Lung (tissue), 11 donors: ENCODE measurements at regions not wholly inside any gene's neighbourhood (a gene's known extent, or its start where the extent isn't known, plus 50 kb on each side); places are given as distances from the start of the nearest gene placed in this dataset.

Experiments
- ATAC-seq: fragments of 200-7000 bp; cut with Tn5 transposase; one replicate; pipeline ENCODE4 v1.9.1; 2020; ENCODE audit warnings: moderate number of reproducible peaks; ENCODE audit not compliant: insufficient read depth, low FRiP score
- DNase-seq, 3 donors: peaks; one replicate each; pipeline ENCODE4 v3.0.0-alpha.2; 2013 to 2017
- H3K27ac ChIP-seq, 2 donors: one replicate each; pipeline ENCODE4 v1.5.1; 2013; ENCODE audit warnings: mild to moderate bottlenecking in 2 of 2, moderate library complexity in 2 of 2, control low read depth in 1 of 2, inconsistent platforms in 1 of 2, low read depth in 1 of 2, low read length in 1 of 2
- H3K27me3 ChIP-seq, 3 donors: one replicate each; pipeline ENCODE4 v1.5.1; 2013; ENCODE audit warnings: low read length in 2 of 3; ENCODE audit not compliant: control insufficient read depth in 3 of 3, insufficient read depth in 3 of 3
- H3K36me3 ChIP-seq, 4 donors: one replicate each; pipeline ENCODE4 v1.5.1; 2013; ENCODE audit warnings: low read length in 4 of 4, mild to moderate bottlenecking in 1 of 4, moderate library complexity in 1 of 4; ENCODE audit not compliant: control insufficient read depth in 4 of 4, insufficient read depth in 4 of 4
- H3K4me1 ChIP-seq, 5 donors: one replicate each; pipeline ENCODE4 v1.5.1; 2013; ENCODE audit warnings: low read length in 5 of 5, mild to moderate bottlenecking in 2 of 5, moderate library complexity in 1 of 5; ENCODE audit not compliant: control insufficient read depth in 5 of 5, insufficient read depth in 5 of 5
- H3K4me3 ChIP-seq: one replicate; pipeline ENCODE4 v1.5.1; 2013; ENCODE audit warnings: mild to moderate bottlenecking, control low read depth, moderate library complexity
- H3K9ac ChIP-seq, 2 donors: one replicate each; pipeline ENCODE4 v1.5.1; 2013; ENCODE audit warnings: low read length in 2 of 2, control low read depth in 1 of 2; ENCODE audit not compliant: insufficient read depth in 1 of 2
- H3K9me3 ChIP-seq, 4 donors: one replicate each; pipeline ENCODE4 v1.5.1; 2013; ENCODE audit warnings: low read length in 3 of 4, mild to moderate bottlenecking in 1 of 4, moderate library complexity in 1 of 4; ENCODE audit not compliant: control insufficient read depth in 4 of 4, insufficient read depth in 3 of 4
- CTCF ChIP-seq: IDR thresholded peaks from 2 replicates; pipeline ENCODE4 v1.5.1; 2012; ENCODE audit warnings: mild to moderate bottlenecking; ENCODE audit errors: control extremely low read depth, extremely low read depth
- WGBS, 2 donors: extraction: QIAGEN DNeasy Blood & Tissue Kit; methylation state at CpG; one replicate each; pipeline ENCODE4 v1.1.7; 2013; 5-methylcytosine and 5-hydroxymethylcytosine counted together
- donor health status: control.
- donor health status: control.
- donor health status: Bipolar disorder and iron deficiency.
- donor health status: healthy.
- donor health status: DM: yes; HTN: yes; CAD: no.

- peak; percentile 66 for TF ChIP-seq CTCF
Observed at GRCh38 chr2:40554665-40555294, 102.9 kb upstream of the SLC8A1 start.

GRCh38 chr2:40556293-40556692, 104.4 kb upstream of the SLC8A1 start:
- H3K27ac ChIP-seq: no peak overlapping the region
- H3K9ac ChIP-seq: no peak overlapping the region
- H3K36me3 ChIP-seq: no peaks in the 10 kb centered on the region
- no peak for ATAC-seq
- WGBS, 2 donors: 44% methylated on average over 2 of the region's 2 CpGs
- no peak for TF ChIP-seq CTCF
- H3K9me3 ChIP-seq: no peaks in the 10 kb centered on the region
- peaks cover 0 to 4% (median 0%) of the 10 kb centered on the region in 5 donors for H3K4me1 ChIP-seq
- peak in 1 of 3 donors; percentile 31 for DNase-seq
- peaks cover 0 to 4% (median 0%) of the 10 kb centered on the region in 3 donors for H3K27me3 ChIP-seq
- H3K4me3 ChIP-seq: no peak overlapping the region

More at GRCh38 chr2:40554665-40555294, 102.9 kb upstream of the SLC8A1 start:
- Histone ChIP-seq H3K9me3 (no peaks in the 10 kb centered on the region), H3K4me1 (peaks cover 0 to 4% (median 0%) of the 10 kb centered on the region in 5 donors), H3K9ac (no peak overlapping the region), H3K4me3 (no peak overlapping the region), H3K27ac (no peak overlapping the region), H3K27me3 (peaks cover 0 to 4% (median 0%) of the 10 kb centered on the region in 3 donors), H3K36me3 (no peaks in the 10 kb centered on the region)
- WGBS, 2 donors: 60 to 70% methylated on average over 5 of the region's 5 CpGs
- DNase-seq (peak; percentile 29 to 62 (median 47)), ATAC-seq (peak; percentile 66)

- Histone ChIP-seq H3K4me3 (no peak overlapping the region), H3K9me3 (no peaks in the 10 kb centered on the region), H3K27me3 (peaks cover 0 to 4% (median 0%) of the 10 kb centered on the region in 3 donors), H3K36me3 (no peaks in the 10 kb centered on the region), H3K9ac (no peak overlapping the region), H3K27ac (no peak overlapping the region), H3K4me1 (peaks cover 0 to 4% (median 0%) of the 10 kb centered on the region in 5 donors)
- ATAC-seq (no peak), DNase-seq (no peak)
- 93 to 95% methylated on average over 6 of the region's 6 CpGs for WGBS, 2 donors
- TF ChIP-seq CTCF: no peak
Observed at GRCh38 chr2:40556739-40557138, 104.8 kb upstream of the SLC8A1 start.
